ENCODE measurements at regions not wholly inside any gene's neighbourhood (a gene's known extent, or its start where the extent isn't known, plus 50 kb on each side); places are given as distances from the start of the nearest gene placed in this dataset.

DNA sequence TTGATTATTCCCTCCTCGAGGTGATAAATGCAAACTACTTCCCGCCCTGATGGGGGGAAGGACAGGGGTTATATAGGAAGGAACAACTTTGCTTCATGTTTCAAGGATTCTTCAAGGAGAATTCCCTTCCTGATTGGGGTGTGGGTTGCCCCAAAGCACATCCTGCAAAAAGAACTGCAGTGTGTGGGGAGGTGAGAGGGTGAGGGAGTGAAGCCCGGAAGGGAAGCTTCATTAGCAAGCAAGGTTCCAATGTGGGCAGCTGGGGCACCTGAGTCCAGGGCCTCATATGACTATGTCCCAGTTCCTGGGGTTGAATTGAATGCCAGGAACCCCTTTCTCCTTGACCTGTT is 326.0 kb downstream of the MN1 start:
- no peak for DNase-seq (ENCODE audit: low spot score)

DNA sequence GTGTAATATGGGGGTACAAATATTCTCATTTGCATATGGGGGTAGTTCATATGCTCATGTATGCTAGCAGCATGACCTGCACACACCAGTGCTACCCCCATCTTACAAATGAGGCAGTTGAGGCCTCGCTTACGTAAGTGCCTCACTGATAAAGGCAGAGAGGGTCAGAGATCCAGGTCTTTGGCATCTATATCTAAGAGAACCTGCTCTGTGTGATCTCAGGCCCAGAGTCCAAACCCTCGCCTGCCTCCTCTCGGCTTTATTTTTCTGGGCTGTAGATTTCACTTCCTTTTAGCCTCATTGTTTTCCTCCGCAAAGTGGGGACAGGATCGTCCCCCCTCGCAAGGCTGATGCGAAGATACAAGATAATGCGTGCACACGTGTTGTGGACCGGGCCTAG is 325.2 kb downstream of the MN1 start:
- no peak for DNase-seq (ENCODE audit: low spot score)

DNA sequence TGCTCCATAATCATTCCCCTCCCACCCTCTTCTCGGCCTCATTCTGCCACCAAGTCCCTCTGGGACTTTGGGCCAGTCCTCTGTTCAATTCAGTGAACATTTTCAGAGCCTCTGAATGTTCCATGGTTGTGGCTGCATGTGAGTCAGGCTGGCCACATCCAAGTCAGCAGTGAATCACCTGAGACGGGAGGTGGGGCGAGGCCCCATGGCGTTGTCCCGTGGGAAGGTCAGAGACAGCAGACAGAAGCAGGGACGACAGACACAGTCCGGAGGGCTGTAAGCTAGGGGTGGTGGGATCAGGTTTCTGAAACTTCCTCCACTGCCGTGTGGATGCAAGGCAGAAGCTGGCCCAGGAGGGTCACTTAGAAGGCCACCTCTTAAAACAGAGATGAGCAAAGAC is 324.8 kb downstream of the MN1 start:
- DNase-seq (ENCODE audit: low spot score), result peak; percentile 86

DNA sequence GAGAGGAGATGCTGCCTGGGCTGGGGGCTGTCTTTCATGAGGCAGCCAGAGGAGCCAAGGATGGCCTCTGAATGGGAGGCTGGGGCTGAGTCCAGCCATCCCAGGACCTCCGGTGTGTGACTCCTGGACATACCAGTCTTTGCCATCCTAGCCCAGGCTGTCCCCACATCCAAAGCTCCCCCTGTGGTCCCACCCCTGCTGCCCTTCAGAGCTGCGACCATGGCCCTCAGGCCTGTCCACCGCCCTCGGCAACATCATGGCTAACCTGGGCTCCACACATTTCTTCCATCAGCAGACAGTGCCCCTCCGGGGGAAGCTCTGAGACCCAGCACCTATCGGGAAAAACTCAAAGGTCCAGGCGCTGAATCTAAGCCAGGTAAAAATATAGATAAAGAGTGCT is 324.4 kb downstream of the MN1 start:
- DNase-seq (ENCODE audit: low spot score), result no peak

DNA sequence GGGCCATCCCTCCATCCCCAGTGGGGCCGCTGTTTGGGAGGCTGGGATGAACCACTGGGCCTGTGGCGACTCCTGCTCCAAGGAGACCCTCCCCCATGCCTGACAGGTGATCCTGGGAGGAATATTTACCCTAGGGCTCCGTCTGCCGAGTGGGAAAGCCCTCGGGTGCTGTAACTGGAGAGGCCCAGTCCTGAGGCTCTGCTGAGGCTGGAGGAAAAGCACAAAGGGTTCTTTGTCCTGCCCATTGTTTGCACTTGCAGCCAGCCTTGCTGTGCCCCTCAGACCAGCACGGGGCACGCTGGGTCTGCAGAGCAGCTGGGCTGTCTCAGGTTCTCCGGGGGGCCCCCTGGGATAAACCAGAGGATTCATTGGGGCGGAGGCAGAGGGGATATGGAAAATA is 321.1 kb downstream of the MN1 start:
- DNase-seq (ENCODE audit: low spot score), result no peak

DNA sequence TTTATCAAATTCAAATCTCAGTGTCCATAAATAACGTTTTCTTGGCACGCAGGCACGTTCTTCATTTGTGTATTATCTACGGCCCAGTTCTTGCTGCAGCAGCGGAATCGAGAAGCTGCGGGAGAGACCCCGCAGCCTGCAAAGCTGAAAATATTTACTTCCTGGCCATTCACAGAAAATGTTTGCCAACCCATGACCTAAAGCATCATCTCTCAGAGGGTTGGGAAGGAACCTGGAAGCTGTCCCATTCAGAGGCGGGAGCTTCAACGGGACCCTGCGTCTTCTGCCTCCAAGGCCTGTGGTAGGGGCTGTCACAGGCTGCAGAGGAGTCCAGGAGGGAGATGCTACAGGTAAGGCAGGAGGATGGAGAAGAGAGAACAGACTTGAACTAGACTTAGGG is 319.2 kb downstream of the MN1 start:
- DNase-seq (ENCODE audit: low spot score), result no peak

DNA sequence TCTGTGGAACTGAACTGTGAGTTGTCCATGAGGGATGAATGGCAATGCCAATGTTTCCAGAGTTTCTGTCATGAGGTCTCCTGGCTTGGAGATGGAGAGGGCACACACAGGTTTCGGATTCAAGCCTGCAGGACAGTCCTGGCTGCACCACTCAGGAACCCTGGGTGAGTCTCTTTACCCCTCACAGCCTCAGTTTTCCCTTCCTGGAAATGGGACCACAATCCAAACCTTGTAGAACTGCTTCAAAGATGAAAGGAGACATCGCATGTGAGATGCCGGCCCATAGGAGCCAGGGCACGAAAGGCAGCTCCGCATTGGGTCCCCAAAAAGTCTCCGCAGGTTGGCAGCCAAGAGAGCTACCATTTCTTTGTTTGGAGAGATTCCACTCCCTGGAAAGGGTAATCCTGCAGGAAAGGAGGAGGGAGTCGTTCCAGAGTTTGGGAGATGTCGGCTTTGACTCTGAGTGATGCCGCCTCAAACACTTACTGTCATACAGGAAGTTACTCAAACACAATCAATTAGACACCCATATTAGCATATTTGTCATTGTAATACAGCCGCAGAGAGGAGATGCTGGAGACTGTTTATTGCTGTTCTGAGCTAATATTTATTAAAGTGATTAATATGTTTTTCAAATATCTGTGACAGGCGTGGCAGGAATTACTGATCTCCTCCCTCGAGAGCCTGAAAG is 318.3 kb downstream of the MN1 start:
- DNase-seq (ENCODE audit: low spot score), result no peak

DNA sequence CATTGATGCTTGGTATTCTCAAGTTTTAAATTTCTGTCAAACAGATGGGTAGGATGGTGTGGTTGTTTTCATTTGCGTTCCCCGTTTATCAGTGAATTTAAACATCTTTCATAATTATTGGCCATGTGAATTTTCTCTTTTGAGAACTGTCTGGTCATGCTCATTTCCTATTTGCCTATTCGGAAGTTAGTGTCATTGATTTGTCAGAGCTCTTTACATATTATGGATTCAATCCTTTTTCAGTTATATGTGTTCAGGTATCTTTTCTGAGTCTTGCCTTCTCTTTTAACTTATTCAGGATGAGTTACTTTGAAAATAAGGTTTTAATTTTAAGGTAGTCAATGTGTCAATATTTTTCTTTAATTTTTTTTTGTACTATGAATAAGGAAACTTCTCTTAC is 315.7 kb downstream of the MN1 start:
- no peak for DNase-seq (ENCODE audit: low spot score)

DNA sequence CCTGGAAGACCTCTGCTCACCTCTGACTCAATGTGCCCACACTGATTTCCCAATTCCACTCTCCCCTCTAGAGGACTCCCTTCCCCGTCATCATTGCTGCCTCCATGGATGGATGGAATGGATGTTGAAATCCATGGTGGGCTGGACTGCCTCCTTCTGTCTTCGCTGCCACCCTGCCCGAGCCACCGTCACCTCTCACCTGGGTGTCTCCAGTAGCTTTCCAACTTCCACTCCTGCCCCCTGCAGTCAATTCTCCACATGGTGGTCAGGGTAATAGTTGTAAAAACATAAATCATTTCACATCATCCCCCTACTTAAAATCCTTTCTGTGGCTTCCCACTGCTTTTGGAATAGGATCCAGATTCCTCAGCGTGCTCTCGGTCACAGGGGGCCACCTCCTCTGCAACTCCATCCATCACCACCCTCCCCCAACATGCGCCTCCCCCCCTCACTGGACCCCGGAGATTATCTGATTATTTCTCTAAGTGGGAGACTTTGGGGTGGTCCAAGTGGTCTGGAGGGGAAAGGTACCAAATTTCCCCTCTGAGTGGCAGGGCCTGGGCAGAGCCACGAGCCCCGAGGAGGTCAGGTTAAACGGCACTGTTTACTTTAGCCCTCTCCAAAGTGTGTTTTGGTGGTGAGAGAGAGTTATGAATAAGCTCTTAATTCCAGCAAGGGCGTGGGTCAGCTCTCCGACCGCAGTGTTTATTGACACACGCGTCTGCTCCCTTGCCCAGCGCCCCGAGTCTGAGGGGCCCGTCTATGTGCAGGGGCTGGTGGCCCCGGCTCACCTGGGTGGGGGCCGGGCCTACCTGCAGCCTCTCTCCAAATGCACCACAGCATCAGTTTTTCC is 313.7 kb downstream of the MN1 start:
- DNase-seq (ENCODE audit: low spot score), result no peak

DNA sequence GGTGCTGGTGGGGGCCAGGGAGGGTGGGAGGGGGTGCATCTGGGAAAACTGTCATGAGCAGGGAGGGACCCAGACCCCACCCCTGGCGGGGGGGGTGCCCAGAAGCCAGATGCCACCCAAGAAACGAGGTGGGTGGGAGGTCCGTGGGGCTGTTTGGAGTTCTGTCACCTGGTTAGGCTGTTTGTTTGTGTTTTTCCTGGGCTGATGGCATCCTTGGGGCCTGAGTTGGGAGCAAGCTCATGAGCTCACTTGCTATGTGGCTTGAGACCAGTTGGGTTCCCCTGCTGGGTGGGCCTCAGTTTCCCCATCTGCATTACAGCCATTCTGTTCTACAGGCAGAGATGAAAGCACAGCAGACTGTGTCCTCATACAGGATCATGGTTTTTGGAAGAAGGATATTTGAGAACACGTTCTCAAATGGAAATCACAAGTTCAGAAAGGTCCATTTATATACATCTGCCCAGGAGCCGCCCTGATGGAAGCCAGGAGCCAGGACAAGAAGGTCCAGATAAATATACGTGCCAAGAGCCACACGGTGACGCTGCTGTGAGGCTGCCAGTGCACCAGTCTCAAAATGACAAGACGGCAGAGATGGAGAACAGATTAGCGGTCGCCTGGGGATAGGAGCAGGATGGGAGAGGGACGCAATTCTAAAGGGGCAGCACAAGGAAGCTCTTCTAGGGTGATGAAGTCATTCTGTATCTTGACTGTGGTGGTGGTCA is 312.9 kb downstream of the MN1 start:
- DNase-seq (ENCODE audit: low spot score), result peak; percentile 17

DNA sequence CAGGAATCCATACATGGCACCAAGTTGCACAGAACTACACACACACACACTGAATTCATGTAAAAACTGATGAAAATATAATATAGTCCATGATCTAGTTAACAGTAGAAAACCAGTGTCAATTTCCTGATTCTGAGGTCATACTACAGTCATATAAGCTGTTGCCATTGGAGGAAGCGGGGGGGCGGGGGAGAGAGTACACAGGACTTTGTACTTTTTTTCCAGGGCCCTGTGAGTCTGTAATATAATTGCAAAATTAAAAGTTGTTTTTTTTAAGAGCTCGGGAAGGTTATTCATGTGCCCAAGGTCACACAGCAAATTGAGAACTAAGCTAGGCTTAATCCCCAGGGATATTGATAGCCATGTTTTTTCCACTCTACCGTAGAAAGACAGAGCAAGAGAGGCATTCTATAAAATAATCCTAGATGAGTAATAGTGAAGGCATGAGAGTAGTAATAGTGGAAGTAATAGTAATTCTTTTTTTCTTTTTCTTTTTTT is 312.3 kb downstream of the MN1 start:
- DNase-seq (ENCODE audit: low spot score), result peak; percentile 50

DNA sequence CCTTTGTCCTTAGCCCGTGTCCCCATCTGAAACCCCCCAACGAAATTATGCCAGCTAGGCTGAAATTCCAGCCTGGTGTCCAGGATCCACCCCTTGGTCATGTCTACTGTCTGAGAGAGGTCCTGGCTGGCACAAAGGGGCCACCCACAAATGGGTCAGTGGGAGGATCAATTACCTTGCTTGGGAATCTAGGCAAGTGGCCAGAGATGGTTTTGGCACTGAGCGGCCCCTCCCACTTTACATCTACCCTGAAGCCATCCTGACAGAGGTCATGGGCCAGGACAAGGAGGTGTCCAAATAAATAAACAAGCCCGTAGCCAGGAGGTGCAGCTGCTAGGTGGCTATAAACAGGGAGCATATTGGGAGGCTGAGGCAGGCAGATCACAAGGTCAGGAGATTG is 311.5 kb downstream of the MN1 start:
- no peak for DNase-seq (ENCODE audit: low spot score)

DNA sequence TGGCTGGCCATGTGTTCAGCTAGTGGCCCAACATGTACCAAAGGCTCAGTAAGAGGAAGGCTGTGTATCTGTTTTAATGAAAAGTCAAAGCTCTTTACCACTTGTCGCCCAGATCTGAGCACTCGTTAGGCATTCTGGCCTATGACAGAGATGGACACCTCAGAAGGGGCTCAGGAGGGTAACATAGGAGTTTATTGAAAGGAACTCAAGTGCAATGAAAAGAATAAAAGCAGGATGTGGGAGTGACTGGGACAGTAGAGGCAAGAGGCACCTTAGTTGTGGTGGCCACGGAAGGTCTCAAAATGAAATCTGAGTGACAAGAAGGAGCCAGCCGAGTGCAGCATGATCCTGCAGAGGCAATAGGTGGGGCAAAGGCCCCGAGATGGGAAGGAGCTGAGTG is 309.7 kb downstream of the MN1 start:
- no peak for DNase-seq (ENCODE audit: low spot score)

DNA sequence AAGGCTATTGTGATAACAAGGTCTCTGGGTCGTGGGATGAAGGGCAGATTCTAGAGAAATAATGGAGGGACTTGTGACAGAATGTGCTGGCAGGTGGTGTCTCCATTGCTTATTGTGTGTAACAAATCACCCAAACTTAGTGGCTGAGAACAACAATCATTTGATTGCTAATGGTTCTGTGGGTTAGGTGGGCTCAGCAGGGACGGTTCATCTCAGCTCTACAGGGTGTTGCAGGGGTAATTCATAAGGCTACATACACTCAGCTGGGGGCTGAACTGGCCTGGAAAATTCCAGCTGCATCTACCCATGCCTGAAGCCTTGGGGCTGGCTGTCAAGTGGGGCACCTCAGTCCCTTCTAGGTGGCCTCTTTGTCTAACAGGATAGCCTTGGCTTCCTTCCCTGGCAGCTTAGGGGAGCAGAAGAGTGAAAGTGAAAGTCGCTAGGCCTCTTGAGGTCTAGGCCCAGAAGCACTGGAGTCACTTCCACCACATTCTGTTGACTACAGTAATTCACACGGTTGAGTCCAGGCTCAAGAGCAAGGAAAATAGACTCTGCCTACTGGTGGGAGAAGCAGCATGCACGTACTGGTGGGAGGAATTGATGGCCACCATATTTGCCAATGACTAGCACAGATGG is 308.9 kb downstream of the MN1 start:
- no peak for DNase-seq (ENCODE audit: low spot score)

DNA sequence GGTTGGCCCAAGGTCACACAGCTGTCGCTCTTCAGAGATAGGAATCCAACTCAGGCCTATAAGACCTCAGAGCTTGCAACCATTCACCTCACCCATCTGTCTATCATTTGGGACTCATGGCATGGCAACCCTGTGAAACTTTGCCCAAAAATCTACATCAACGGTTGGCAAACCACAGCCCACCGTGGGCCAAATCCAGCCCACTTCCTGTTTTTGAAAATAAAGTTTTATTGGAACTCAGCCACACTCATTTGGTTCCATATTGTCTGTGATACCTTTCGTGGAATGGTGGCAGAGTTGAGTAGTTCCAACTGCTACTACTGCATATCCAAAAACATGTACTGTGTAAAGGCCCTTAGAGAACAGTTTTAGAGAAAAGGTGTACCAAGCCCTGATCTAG is 307.8 kb downstream of the MN1 start:
- DNase-seq (ENCODE audit: low spot score), result no peak

DNA sequence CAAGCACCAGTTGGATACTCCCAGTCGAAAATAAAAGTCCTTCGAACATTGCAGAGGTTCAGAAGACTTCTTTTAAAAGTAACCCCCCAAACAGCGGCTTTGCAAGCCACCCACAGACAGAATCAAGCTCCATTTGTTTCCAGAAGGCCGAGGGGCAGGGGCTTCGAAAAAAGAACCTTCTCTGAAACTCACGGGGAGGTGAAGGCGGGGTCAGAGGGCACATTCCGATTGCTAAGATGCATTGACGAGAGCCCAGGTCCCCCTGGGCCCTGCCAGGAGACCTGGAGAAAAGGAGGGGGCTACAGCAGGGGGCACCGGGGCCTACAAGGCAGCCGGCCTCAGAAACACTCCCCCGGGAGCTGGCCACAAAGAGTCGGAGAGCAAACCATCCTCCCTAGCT is 306.8 kb downstream of the MN1 start:
- no peak for DNase-seq (ENCODE audit: low spot score)

DNA sequence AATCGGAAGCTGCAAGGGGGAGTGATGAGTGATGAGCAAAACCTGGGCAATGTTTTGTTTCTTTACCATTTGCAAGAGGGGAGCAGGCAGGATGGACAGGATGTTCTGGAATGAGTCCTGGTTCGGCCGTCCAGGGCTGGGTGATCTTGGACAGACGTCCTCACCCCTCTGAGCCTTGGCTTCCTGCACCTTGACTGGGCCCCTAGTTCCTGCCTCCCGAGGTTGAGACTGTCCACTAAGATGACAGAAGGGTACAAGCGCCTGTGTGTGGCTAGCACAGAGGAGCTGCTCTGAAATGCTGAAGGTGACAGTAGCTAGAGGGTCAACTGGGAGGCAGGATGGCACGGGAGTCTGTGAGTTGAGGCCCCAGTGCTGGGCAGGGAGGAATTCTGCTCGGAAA is 306.2 kb downstream of the MN1 start:
- DNase-seq (ENCODE audit: low spot score), result no peak

DNA sequence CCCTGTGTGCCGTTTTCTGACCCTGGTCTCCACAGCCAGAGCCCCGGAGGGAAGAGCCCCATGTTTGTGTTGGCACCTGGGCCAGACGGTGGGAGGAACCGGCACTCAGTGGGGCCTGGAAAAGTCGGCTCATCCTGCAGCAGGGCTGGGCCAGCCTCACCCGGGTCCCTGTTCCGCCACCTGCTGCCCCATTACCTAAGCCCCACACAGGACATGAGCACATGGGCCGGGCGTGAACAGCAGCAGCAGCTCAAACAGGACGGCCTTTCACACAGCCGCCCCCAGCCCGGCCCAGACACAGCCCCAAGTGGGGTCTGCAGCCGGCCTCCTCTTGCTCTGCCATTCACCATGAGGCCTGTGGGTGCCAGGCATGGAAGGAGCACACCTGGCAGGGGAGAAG is 302.4 kb downstream of the MN1 start:
- DNase-seq (ENCODE audit: low spot score), result no peak

DNA sequence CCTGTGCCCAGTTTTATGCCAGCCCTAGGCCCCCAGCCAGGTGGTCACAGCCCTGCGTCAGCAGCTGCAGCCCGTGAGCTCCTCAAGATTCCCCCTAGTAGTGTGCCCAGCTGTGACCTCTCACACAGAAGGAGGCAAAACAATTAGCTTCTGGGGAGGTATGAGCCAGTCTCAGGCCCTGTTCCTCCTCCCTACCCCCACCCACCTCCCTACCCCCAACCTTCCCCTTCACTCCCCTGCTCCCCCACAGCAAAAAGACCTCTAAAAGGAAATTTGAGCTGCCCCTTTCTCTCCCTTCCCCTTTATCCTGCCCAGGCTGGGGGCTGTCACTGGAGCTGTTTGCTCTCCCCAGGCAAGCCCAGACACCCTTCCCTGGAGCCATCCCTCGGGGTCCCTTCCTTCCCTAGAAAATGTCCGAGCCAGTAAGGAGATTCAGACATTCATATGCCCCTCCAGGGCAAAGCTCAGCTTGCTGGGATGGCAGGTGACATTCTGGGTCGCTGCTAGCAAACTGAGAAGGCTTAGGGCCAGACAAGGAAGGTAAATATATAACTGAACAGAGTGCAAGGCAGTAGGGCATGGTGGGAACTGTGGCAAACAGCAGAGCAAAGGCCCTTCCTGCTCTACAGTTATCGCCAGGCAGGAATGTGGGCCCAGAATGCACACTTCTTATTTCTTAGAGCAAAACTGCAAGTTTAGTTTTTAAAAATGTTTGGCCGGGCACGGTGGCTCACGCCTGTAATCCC is 300.2 kb downstream of the MN1 start:
- DNase-seq (ENCODE audit: low spot score), result no peak

DNA sequence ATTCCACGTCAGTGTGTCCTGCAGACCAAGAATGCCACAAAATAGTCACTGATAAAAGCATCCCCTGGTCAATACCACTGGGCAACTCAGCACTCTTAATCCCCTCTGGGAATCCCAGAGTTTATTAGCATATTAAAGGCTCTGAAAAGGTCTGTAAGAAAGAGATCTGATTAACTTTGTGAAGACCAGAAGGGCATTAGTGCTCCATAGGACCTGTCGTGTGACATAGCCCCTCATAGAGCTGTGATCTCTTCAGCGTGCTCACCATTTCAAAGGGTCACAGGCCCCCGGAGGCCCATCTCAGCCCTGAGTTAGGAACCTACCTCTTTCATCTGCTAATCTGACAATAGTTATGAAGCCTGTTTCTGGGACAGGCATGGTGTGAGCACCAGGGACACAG is 299.2 kb downstream of the MN1 start:
- no peak for DNase-seq (ENCODE audit: low spot score)

DNA sequence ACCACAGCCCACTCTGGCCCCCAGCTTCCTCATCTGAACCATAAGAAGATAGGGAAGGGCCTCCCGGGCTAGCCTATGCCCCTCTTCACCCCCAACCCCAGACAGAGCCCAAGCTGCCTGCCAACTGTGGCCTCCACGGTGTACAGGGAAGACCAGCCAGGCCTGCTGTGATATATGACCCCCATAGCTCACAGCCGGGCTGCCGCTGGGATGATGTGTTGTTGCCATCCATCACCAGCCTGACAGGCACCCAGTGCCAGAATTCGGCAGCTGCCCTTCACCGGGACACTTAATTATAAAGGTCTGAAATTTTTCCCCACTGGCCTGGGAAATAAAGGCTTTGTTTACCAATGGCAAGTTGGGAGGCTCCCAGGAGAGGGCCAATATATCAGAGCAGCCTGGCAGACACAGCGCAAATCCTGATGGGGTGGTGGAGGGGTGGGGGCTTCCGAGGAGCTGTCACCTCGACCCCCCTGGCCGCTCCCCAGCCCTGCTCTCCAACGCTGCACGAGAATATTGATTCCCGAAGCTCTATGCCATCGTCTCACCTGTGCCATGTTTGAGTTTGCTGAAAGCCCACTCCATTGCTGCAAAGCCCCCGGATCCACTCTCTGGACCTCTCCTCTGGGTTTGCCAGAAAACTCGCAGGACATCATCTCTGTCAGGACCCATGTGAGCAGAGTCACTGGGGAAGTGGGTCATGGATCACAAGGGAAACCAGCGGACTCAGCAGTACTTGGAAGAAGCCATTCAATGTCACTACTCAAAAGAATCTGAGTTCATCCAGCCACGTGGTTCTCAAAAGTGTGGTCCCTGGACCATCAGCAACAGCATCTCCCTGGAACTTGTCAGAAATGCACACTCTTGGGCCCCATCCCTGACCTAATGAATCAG is 296.9 kb downstream of the MN1 start:
- no peak for DNase-seq (ENCODE audit: low spot score)
